ENCODE measurements at regions not wholly inside any gene's neighbourhood (a gene's known extent, or its start where the extent isn't known, plus 50 kb on each side); places are given as distances from the start of the nearest gene placed in this dataset.
"Not testable (repeated sequence)": the region's sequence is repeated elsewhere in the genome, so short reads cannot be mapped to it uniquely, and the experiment has no call there.

DNA sequence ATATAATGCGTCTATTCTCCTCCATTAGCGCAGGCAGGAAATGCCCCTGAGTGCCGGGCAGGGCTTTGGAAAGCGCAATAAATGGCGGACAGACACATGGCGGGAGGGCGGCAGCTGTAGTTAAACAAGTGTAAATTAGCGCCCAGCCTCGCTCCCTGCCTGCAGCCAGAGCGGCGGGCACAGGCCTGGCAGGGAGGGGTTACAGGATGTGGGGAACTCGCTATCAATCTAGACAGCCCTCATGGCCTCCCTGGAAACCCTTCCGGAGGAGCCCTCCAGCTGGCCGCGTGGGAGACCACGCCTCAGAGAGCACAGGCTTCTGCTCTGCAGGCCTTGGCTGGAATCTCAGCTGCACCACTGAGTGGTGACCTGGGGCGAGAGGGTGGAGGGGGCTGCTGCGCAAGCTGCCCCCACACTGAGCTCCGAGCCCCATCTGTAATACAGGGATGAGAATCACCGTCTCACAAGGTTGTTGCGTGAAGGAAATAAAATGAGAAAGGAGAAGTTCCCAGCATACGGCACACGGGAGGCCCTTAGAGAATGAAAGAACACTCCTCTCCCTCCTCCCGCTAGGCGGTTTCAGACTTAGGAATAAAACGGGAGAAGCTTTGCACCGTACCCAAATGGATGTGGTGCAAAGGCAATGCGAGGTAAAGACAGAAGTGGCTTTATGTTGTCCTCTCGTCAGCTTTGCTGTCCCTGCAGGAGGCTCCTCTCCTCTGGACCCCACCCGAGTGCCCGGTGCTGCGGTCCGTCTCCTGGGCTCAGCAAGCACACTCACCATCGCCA lies 167.2 kb upstream of the POU3F1 start:
- DNase-seq (ENCODE audit: low read depth): no peak

DNA sequence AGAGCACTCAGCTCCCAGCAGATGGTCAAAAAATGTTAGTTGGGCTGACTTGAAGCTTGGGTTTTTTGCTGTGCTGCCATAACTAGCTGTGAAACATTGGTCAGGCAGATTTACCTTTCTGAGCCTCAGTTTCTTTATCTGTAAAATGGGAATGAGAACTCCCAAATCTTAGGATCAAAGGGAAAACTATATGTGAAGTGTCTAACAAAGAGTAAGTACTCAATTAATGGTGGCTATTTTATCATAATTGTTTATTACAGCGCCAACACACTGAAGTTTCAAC lies 164.2 kb upstream of the POU3F1 start:
- DNase-seq (ENCODE audit: low read depth): no peak

DNA sequence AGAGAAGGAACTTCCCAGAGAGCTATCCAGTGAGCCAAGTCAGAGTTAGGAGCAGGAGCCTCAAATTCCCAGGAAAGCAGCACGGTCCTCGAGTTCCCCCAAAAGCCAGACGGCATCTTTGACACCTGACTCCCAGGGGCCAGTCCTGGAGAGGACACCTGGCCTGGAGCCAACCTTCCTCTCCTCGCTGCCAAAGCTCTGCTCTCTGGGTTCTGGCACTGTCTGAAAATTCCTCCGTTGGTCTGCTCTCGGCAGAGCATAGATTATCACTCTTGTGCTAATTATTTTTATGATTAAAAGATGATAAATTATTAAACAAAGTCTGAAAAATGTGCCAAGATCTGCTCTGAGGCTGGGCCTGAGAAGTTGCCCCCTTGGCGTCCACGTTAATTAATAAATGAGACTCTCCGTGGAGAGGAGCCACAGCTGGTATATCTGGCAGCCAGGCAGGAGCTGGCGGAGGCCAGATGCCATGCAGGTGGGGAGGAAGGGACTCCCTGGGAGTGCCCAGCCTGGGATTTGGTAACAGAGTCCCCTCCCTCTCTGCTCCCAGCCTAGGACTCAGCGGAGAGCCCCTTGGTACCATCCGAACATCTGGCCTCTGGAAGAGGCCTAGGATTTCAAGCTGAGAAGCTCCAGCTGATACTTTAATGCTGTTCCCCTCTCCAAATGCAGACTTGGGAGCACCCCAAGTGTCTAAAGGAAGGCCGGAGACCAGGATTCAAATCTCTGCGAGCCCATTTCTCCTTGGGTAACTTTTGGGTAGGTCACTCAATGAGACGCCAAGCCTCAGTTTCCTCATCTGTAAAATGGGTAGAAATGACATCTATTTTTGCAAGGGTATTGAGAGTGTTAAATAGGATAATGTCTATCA lies 163.7 kb upstream of the POU3F1 start:
- no peak for DNase-seq (ENCODE audit: low read depth)

DNA sequence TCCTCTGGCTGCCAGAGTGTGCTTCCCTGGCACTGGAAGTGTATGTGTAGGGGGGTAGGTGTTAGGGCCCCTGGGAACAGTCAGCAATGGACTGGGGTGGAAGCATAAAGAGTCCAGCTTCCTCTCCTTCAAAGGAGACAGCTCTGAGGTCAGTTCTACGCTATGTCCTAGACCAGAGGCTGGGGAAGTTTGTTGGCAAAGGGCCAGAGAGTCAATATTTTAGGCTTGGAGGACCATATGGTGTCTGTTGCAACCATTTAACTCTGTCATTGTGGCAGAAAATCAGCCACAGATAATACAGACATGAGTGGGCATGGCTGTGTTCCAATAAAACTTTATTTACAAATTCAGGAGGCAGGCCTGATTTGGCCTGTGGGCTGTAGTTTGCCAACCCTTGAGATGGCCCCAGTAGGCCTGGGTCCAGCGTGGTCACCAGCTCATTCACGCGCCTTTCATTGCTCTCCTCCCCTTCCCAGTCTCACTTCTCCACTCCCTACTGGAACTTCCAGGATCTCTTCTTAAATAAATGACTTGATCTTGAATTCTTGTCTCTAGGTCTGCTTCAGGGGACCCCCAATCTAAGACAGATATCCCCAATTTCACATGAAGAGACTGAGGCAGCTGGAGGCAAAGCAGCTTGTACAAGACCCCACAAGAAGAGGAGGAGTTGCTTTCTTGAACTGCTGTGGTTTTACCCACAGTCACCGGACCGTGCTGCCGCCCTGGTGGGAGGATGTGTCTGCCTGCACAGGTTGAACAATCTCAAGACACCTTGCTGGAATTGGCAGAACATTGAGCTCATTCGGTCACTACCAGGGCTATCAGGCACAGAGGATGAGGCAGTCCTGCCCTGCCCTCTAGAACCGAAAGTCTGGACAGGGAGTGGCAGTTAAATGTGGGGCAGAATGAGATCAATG lies 162.4 kb upstream of the POU3F1 start:
- no peak for DNase-seq (ENCODE audit: low read depth)

DNA sequence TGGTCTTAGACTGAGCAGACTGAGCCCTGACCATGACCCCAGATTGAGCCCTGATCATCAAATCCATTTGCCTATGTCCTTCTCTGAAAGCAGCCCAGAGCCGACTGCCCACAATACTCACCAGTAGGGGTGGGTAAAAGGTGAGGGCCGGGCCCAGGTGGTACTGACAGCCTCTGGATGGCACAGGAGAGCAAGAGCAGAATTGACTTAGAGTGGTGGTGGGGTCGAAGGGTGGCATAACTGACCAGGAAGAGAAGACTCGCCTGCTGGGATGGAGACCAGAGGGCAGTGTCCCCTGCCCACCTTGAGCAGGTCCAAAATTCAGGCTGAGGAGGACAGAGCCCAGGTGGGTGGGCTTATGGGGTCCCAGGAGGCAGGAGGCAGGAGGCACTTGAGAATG lies 161.3 kb upstream of the POU3F1 start:
- DNase-seq (ENCODE audit: low read depth): no peak

DNA sequence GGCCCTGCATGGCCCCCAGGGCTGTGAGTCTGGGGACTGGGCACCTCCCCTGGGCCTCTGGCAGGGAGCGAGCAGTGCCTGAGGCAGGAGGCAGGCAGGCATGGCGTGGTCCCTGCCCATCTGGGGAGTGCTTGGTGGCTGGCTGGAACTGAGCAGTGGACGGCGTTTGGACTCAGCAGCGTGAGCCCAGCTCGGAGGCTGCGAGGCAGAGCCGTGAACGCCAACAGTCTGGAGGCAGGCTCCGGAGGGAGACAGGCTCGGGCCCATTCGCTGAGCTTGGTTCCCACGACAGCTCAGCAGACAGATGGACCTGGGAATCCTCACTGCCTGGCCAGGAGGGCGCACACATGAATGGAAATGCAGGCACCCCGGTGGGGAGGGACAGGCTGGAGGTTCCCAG lies 160.7 kb upstream of the POU3F1 start:
- DNase-seq (ENCODE audit: low read depth): no peak

DNA sequence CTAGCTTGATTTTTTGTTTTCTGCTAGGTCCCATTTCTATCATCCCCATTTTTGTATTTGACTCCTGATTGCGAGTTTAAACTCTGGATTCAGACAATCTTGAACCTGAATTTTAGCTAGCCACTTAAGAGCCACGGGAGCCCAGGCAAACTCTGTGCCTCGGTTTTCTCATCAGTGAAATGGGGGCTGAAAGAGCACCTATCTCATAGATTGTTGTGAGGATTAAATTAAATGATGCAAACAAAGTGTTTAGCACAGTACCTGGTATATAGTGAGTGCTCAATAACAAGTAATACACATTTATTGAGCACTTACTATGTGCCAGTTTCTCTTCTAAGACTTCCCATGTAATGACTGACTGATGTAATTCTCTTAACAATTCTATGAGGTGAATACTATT lies 158.1 kb upstream of the POU3F1 start:
- DNase-seq (ENCODE audit: low read depth): no peak

DNA sequence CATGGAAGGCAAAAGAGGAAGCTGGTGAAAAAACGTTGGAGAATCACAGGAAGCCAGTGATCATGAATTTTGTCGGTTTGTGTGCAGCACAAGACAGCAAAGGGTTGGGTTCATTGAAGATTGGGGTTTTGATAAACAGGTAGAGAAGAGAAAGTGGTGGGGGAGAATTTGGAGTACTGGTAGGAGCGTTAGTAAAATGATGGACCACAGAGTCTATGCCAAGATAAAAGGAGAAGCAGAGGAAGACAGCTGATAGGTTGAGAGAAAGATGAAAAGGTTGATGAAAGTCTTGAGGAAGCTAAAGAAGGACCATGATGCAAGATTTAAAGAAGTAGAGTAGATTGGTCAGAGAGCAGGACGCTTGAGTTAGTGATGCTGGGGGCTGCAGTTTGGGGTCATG lies 156.8 kb upstream of the POU3F1 start:
- no peak for DNase-seq (ENCODE audit: low read depth)

DNA sequence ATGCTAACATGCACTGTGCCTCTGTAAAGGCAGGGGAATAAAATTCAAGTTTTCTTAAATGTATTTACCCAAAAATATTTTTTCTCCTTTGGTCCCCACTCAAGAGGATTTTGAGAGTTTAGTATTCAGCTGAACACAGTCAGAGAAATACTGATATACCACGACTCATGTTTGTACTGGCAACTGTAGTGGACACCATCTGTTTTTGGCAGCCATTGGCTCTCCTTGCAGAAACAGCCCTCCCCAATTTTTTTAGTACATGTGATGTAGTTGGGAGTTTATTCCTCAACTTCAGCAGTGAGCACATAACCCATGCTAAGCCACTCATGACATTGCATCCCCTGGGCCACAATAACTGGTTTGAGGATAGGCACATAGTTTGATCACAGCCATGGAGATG lies 154.8 kb upstream of the POU3F1 start:
- DNase-seq (ENCODE audit: low read depth): no peak

DNA sequence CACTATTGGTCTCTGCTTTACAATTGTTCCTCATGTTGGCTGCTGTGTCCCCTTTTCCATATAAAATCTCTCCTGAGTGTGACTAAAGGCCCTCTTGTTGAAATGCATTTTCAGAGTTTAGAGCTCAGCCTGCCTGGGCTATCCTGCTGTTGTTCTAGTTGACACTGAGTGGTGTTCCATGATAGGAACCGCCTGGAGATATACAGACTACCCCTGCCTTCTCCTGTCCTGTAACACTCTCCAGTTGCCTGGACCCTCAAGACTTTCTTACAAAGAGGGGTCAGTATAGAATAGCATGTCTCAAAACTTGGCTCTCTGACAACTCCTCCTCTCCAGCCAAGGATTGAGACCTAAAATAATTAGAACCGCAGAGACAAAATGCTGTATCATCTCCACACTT lies 152.0 kb upstream of the POU3F1 start:
- DNase-seq (ENCODE audit: low read depth): no peak

DNA sequence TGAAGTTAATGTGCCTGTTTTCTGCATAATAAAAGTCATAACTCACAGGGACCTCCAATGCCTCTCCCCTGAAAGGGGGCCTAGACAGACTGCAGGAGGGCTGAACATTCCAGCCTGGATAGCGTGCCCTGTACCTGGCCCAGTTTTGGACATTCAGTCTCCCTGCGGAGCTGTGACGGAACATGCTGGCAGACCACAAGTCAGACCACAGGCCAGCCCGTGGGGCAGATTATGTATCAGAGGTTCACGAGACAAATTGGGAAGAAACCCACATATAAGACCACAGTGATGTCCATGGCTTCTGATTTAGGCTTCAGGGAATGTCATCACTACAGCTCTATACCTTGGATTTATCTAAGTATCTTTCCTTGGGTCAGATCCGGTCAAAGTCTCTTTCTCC lies 151.5 kb upstream of the POU3F1 start:
- no peak for DNase-seq (ENCODE audit: low read depth)

DNA sequence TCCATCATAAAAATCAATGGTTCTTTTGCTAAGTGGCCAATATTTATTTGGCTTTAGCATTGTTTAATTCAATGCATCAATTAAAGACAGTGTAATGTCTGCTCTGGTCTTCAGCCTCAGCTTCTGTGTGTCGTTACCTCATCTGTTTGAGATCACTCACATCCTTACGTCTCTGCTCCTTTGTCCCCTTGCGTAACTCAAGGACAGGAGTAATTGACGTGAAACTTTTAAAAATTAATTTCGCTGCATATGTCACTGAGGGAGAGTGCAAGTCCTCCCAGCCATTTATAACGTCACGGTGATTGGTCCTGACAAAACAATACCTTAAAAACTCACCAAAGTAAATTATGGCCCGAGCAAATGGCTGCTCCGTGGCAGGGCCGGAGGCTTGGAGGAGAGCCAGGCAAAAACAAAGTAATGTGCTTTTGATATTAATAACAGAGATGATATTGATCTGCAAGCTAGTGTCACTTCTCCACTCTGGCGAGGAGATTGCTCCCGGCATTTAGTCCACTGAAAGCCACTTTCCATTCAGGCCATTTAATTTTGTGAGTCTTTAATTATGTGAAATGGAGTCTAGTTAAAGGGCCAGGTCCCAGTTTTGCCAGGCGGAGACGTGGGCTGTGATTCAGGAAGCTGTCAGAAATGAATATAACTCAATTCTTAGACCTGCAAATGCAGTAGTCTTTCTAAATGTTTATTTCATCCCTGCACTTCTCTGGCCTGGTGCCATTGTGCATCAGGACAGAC lies 150.9 kb upstream of the POU3F1 start:
- no peak for DNase-seq (ENCODE audit: low read depth)

DNA sequence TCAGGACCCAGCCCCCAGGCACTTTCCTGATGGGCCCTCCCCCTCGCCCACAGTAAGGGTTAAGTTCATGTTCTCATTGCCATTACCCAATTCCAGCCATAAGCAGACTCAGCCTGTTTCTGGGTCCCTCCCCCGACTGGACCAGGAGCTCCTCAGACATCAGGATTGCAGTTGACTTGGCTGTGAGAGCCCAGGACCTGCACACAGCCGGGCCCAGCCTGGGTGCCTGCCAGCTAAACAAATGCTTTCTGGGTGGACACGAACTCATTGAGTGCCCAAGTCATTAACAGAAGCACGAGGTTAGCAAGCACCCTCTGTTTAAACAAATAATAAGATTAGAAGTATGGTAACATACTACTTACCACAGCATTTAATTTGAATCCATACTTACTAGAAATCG lies 147.9 kb upstream of the POU3F1 start:
- DNase-seq (ENCODE audit: low read depth): no peak

DNA sequence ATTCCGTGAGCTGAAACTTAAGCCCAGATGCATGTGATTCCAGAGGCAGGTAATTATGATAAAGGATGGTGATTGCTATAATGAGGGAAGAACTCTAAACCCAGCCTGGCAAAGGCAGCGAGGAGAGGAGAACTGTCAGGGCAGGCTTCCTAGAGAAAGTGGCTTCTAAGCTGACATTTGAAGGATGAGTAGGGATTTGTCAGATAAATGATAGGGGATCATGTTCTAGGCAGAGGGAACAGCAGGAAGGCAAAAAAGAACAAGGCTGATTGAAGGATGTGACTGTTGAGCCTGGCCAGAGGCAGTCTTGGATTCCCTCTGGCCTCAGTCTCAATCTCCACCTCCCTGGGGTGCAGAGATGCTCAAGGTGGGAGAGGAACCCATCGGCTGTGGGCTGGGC lies 146.4 kb upstream of the POU3F1 start:
- DNase-seq (ENCODE audit: low read depth): no peak

DNA sequence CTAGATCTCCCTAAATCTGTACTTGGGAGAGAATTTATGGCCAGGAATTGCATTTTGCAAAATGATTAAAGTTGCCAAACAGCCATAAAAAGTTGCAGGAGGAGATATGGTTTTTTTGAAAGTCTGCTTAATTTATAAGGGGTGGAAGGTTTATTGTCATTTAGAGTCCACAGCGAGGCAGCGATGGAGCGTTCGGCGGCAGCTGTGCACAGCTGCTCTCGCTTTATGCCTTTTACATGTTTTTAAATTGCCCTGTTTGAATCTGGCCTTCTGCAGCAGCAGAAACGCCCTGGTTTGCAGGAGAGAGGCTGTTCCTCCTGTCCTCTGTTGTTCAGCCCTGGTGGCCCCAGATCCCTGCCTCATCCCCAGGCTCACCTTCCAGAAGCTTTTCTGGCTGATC lies 144.9 kb upstream of the POU3F1 start:
- no peak for DNase-seq (ENCODE audit: low read depth)

DNA sequence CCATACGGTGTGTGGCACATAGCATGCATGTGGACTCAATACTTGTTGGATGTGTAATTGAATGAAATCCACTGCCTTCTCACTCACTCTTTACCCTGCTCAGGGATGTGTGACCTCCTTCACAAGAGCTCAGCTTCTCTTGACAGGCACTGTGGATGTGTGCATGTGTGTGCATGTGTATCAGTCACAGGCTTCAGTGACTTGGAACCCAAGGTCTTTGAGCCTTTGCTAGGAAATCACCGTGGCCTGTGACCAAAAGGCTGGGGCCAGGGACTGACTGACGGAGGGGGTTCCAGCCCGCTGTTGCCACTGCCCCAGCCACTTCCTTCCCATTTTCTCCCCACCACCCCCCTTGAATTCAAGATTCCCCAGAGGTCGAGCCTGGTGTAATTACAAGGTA lies 144.4 kb upstream of the POU3F1 start:
- DNase-seq (ENCODE audit: low read depth): no peak

DNA sequence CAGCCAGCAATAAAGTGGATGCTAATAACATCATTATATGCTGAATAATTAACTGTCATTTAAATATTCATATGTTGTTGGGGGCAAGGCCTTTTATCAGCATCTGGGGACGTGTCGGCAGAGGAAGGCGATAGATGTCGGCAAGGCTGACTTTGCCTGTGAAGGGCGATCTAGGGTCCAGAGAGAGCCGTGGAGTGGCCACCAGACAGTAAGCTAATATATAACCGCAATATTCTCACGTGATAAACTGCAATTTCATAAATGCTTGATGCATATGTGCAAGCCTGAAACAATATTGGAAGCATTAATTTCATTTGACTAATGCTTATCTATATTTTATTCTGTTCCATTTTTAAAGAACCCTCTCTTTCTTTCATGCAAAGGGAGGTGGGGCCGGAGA lies 141.0 kb upstream of the POU3F1 start:
- no peak for DNase-seq (ENCODE audit: low read depth)

DNA sequence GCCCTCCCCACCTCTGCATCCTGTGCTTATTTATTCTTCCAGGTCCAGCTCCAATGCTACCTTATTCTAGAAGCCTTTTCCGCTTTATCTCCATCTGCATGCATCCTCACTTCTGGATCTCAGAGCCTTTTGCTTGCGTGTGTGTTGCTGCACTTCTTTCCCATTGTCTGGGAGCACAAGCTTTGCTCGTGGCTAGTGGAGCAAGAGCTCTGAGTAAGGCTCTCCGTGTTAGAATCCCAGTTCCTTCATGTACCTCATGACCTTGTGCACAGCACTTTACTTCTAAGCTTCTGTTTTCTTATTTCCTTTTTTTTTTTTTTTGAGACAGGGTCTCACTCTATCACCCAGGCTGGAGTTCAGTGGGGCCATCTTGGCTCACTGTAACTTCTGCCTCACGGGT lies 140.0 kb upstream of the POU3F1 start:
- no peak for DNase-seq (ENCODE audit: low read depth)

DNA sequence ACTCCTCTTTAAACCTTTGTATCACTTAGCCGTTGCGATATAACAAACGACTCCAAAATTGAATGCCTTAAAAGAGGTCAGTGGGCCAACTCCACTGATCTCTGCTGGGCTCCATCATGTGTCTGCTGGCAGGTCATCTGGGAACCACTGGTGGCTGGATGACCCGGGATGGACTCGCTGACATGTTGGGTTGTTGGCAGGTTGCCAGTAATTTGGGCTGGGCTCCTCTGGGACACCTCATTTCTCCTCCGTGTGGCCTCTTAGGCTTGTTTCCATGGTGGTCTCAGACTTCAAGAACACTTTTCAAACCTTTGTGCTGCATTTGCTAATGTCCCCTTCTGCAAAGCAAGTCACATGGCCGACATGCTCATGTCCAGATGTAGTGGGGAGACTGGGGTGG lies 139.3 kb upstream of the POU3F1 start:
- no peak for DNase-seq (ENCODE audit: low read depth)

DNA sequence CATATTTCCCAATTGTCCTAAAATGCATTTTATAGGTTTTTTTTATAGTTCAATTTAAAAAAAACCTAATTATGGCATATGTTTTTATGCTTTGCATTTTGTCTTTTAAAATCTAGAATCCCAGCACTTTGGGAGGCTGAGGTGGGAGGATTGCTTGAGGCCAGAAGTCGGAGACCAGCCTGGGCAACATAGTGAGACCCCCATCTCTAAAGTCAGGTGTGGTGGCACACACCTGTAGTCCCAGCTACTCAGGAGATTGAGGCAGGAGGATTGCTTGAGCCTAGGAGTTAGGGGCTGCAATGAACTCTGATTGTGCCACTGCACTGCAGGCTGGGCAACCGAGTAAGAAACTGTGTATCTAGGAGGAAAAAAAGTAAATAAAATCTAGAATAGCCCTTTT lies 137.2 kb upstream of the POU3F1 start:
- DNase-seq (ENCODE audit: low read depth): no peak

DNA sequence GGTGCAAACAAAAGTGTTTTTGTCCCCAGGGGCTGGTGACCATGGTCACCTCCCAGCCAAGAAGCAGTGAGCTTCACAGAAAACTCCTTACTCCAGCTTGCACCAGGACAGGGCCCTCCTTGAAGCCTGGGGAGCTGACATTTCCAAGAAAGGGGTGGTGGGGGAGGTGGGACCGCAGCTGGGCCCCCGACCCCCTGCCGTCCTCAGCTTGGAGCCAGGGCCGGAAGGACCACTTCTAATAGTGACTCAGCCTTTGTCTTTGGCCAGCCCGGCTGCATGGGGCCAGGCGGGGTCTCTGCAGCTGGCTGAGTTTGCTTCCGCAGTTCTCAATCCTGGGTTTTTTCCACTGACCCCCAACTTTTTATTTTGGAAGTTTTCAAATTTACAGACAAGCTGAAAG lies 136.5 kb upstream of the POU3F1 start:
- no peak for DNase-seq (ENCODE audit: low read depth)

DNA sequence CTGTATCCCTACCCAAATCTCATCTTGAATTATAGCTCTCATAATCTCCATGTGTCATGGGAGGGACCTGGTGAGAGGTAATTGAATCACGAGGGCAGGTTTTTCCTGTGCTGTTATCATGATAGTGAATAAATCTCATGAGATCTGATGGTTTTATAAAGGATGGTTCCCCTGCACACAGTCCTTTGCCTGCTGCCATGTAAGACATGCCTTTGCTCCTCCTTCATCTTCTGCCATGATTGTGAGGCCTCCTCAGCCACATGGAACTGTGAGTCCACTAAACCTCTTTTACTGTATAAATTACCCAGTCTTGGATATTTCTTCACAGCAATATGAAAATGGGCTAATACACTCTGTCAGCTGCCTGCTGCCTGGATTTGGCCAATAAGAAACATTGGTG lies 133.8 kb upstream of the POU3F1 start:
- not testable (repeated sequence) for DNase-seq (ENCODE audit: low read depth)

Measured in activated T-cell treated with anti-CD3 and anti-CD28 coated beads for 24 hours (primary cell).